Esophagus squamous epithelium (tissue), 4 donors: ENCODE measurements at regions not wholly inside any gene's neighbourhood (a gene's known extent, or its start where the extent isn't known, plus 50 kb on each side); places are given as distances from the start of the nearest gene placed in this dataset.

ENCODE experiments used
- POLR2A ChIP-seq, 4 donors: fragments of 450-650 bp; IDR thresholded peaks; one replicate each; pipeline ENCODE4 v1.6.1; 2017; ENCODE audit warnings: antibody characterized with exemption in 4 of 4, mild to moderate bottlenecking in 4 of 4, moderate library complexity in 3 of 4
- TF ChIP-seq, protein P1 (sequence below), 6 experiments: fragments of 450-650 bp in 4 of 6; fragments of 200-600 bp in 2 of 6; sonication (generic) in 2 of 6; IDR thresholded peaks; one replicate each; pipeline ENCODE4 v1.5.1; 2016 to 2019; ENCODE audit warnings: antibody characterized with exemption in 6 of 6, mild to moderate bottlenecking in 4 of 6, moderate library complexity in 4 of 6

DNA sequence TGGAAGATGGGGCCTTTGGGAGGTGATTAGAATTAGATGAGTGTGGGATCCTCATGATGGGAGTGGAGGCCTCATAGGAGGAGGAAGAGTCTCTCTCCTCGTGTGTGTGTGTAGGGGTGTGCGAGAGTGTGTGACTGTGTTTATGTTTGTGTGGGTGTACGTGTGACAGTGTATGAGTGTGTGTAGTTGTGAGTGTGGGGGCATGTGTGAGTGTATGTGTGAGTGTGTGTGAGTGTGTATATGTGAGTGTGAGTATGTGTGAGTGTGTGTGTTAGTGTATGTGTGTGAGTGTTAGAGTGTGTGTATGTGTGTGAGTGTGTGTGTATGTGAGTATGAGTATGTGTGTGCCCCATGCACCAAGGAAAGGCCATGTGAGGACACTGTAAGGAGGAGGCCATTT, 68.2 kb upstream of the SMIM15 start:
- TF ChIP-seq POLR2A (IDR thresholded peaks at IDR 0.05) = no peak
- TF ChIP-seq, protein P1, sequence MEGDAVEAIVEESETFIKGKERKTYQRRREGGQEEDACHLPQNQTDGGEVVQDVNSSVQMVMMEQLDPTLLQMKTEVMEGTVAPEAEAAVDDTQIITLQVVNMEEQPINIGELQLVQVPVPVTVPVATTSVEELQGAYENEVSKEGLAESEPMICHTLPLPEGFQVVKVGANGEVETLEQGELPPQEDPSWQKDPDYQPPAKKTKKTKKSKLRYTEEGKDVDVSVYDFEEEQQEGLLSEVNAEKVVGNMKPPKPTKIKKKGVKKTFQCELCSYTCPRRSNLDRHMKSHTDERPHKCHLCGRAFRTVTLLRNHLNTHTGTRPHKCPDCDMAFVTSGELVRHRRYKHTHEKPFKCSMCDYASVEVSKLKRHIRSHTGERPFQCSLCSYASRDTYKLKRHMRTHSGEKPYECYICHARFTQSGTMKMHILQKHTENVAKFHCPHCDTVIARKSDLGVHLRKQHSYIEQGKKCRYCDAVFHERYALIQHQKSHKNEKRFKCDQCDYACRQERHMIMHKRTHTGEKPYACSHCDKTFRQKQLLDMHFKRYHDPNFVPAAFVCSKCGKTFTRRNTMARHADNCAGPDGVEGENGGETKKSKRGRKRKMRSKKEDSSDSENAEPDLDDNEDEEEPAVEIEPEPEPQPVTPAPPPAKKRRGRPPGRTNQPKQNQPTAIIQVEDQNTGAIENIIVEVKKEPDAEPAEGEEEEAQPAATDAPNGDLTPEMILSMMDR (IDR thresholded peaks at IDR 0.05) = no peak
